NCI-H2171 treated with DMSO at 0.1 percent for 48 hours (cell line): ENCODE measurements at regions not wholly inside any gene's neighbourhood (a gene's known extent, or its start where the extent isn't known, plus 50 kb on each side); places are given as distances from the start of the nearest gene placed in this dataset.

Experiments used
- DNase-seq: peaks from one replicate; lab custom pipeline; 2025; lab: John Stamatoyannopoulos, UW

DNA sequence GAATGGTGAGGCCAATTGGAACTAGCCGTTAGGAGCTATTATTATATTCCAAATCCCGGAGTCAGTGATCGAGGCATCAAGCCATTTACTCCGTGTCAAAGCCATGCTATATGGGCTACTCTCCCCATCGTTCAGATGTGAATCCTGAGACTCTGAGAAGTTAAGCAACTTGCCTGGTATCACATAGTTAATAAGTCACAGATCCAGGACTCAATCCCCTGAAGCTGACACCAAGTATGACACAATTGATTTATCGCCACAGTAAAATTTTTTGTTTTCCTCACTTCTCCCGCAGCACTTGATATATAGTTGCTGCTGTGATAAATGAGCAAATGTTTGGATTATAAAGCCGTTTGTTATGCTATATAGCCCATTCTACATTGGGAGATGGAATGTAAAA is 50.8 kb upstream of the TSHZ2 start:
- no peak for DNase-seq

DNA sequence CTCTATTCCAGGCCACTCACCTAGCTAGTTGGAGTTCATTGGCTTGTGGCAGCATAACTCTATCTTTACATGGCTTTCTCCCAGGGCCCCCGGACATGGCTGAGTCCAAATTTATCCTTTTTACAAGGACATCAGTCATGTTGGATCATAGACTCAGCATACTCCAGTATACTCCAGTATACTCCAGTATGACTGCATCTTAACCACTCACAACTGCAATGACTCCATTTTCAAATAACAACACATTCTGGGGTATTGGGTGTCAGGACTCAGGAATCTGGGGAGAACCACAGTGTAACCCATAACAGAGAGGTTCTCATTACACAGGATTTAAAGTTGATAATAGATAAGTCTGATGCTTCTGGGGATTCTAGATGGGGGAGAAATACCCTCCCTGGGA is 53.8 kb upstream of the TSHZ2 start:
- DNase-seq, result no peak

DNA sequence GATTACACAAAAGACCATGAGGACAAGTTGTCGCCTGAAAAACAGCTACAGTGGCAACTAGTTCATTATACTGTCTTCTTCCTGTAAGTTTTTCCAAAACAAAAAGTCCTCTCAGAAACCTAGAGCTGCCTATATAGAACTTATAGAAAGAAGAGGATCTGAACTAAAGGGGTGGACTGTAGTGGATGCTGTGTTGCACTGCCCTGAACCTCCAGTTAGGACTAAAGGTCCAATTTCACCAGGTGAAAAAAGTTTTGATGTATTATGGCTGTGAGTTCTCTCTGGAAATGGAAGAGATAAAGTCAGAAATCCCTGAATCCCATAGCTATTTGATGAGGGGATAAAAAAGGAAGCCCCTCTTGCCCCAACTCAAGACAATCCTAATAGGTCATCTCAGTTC is 56.6 kb upstream of the TSHZ2 start:
- no peak for DNase-seq

DNA sequence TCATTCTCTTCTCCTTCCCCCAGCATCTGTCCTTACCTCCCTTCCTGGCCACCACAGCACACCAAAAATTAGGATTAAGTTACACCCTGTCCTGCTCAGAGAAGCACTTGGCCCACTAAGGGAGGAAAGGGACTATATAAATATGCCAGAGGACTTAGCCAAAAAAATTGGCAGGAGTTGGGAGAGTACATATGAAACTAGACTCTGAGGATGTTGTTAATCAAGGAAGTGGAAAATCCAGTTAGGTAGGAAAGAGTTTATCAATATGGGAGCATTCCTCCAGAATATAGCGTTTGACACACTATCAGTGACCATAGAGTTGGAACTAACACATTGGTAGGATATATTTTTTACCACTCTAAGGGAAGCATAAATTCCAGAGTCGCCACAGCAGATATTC is 57.3 kb upstream of the TSHZ2 start:
- no peak for DNase-seq

DNA sequence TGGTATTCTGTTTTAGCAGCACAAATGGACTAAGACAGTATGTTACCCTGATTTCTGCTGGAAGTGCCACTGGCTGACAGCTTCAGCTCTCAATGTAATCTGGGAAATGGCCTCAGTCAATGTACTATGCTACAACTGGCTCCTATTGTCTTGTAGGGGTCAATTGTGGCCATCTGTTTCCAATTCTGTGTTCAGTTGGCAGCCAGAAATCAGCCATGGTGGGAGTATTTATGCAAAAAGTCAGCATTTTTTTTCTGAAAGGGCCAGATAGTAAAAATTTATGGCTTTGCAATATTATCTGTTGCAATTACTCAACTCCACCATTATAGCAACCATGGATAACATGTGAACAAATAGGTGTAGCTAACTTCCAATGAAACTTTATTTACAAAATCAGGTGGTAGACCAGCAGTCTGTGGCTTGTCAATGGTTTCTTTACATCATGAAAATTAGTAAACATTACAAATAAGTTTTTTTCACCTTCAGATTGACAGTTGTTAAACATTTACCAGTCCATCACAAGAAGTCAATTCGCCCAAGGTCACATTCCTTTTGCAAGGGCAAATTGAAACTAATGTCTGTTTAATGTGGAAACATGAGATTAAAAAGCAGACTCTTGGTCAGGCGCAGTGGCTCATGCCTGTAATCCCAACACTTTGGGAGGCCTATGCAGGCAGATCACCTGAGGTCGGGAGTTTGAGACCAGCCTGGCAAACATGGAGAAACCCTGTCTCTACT is 58.3 kb upstream of the TSHZ2 start:
- DNase-seq, result no peak

DNA sequence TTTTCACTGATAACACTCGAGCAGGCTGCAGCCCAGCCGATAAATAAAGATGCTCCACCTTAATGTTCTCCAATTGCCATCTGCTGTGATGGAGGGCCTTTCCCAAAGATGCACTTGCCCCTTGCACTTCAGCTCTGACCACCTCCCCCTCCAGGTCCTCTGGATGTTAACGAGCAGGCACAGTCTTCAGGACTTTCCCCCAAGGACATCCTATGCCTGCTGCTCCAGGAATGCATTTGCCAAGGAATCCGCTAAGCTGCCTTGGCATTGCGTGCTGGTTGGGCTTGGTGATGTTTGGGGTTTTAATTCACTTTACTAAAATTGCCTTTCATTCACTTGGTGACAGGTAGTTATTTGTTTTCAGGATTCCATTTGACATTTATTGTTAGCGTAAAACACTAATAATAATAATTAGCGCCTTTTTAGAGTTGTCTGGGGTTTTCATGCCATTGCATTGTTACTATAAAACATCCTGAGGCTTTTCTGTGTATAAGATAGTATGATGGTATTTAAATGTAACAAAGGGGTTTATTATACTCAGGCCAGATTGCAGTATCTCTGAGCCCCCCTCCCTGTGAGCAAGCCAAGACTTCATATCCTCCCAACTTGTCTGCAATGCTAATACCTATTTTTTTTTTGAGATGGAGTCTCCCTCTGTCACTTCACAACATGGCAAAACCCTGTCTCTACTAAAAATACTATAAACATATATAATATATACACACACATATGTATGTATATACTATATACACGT is 66.7 kb upstream of the TSHZ2 start:
- DNase-seq, result no peak

DNA sequence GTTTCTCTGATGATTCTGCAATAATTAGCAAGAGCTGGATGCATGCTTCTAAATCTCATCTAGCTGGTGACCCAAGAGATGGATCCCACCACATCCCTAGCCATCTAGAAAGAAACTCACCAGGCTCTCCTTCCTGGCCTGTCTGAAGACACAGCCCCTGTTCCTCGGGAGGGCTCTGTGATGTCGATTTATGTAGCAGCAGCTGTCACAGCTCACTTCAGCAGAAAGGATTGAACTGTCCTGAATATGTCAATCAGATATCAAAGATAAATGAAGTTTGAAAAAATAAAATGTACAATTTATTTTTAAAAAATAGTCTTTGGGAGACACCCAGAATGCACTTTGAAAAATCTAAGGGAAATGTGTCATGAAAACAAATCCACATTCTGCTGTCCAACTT is 67.3 kb upstream of the TSHZ2 start:
- DNase-seq, result no peak

DNA sequence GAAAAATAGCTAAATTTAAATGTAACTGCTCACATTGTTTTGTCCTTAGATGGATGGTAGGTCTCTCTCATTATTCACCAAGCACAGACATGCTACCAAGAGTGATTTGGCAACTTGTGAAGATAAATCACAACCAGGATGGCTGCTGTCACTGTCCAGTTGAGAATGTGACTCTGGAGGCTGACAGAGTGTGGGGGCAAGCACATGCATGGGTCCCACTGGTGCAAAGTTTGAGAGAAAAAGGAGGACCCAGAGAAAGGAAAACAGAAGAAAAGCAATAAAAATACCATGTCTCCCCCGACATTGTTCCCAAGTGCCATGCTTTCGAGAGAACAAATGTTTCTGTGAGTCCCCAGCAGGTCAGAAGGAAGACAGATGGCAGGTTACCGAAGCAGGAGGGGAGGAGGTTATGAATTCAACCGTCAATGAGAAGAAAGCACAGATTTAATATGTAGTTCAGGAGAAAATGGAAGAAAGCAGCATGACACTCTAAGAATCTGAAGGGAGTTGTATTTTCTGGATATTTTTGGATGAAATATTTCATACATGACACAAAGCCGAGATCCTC is 73.0 kb upstream of the TSHZ2 start:
- no peak for DNase-seq

DNA sequence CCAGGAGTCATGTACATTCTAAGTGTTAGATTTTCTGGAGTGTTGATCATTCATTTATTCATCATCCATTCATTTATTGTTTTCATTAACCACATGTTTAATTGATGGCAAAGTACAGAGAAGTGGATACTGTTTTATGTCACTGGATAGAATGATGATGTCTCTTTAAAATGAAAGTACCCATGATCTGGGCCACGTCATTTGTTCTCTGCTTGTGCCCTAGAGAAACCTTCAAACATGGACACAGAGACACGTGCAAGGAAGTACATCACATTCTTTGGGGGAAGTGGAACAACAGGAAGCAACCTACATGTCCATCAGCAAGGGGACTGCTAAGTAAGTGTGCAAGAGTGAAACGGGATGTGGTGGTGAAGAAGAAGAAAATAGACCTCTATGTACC is 75.8 kb upstream of the TSHZ2 start:
- DNase-seq, result no peak

DNA sequence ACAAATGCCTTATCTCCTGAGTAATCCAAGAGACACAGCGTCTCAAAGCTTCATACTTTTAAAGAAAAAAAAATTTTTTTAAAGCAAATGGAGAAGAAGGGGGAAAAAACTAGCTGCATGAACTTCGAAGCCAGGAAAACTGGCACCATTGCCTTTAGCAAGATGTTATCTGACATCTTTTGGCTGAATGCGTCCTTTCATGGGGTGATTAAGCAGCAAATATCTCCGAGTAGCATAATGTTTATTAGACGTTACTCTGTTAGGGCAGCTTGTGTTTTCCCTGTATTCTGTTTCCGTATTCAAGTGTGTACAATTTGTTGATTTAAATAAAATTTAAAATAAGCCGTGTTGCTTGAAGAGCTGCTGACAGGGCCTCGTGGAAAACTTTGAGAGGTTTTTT is 76.5 kb upstream of the TSHZ2 start:
- DNase-seq, result no peak

DNA sequence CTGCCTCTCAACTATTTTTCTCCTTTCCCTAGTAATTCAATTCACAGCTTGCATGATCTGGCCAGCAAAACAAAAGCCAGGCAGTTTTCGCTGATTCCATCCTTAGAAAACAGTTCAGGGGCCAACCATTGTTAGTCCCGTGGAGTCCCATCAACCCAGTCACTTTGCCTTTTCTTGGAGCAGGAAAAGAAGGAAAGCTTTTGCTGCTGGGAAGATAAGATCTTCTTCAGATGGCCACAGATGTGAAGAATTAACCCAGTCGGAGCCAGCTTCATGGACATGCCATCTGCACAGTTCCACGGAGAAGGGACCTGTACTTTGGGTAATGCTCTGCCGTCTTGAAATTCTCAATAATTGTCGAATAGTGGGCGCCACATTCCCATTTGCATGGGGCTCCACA is 76.9 kb upstream of the TSHZ2 start:
- no peak for DNase-seq

DNA sequence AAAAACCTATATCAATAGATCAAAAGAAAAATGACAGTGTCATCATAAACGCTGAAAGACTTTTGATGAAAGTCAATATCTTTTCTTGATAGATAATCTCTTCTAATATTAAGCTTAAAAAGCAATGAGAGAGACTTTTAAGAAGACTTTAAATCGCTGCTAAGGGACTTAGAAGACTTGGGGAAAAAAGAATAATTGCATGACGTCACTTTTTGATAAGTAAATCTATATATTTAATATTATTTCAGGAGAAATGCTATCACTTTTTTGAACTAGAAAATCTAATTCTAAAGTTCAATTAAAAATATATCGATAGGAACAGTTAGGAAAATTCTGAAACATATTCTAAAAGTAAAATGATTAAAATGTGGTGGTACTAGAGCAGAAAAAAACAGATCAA is 78.7 kb upstream of the TSHZ2 start:
- no peak for DNase-seq

DNA sequence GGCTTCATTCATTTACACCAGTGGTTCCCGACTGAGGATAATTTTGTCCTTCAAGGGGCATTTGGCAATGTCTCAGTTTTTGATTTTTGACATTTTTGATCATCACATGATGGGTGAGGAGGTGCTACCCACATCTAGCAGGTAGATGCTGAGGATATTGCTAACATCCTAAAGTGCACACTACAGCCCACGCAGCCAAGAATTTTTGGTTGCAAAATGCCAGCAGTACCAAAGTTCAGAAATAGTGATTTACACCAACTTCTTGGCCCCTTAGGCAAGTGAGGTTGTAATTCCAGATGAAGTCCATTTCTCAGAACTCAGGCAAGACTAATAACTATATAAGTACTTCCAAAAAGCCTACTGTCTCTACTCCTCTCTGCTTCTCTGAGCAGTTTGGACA is 80.1 kb upstream of the TSHZ2 start:
- DNase-seq, result no peak

DNA sequence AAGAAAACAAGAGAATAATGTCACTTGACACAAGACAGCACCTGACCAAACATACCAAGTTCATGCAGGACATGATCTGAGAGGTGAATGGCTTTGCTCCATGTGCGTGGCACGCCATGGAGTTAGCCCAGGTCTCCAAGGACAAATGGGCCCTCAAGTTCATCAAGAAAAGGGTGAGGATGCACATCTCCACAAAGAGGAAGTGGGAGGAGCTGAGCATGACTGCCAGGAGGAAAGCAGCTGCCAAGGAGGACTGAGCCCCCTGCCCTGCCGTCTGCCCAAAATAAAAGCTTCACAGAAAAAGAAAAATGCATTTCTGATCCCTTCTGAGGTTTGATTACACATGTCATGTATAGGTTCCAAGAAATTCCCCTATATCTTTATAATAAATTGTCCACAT is 82.0 kb upstream of the TSHZ2 start:
- DNase-seq, result no peak

DNA sequence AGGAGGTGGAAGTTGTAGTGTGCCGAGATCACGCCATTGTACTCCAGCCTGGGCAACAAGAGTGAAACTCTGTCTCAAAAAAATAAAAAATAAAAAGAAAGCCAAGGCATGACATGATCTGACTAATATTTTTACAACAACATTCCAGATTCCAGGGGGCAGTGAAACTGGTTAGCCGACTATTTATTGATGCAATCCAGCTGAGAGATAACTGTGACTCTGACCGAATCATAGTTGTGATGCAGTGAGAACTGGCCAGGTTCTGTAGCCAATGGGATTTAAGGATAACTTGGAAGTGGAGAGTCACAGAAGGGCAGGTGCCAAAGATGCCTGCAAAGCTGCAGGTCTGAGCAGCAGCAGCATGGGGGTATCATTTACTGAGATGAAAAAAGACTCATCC is 82.9 kb upstream of the TSHZ2 start:
- no peak for DNase-seq

DNA sequence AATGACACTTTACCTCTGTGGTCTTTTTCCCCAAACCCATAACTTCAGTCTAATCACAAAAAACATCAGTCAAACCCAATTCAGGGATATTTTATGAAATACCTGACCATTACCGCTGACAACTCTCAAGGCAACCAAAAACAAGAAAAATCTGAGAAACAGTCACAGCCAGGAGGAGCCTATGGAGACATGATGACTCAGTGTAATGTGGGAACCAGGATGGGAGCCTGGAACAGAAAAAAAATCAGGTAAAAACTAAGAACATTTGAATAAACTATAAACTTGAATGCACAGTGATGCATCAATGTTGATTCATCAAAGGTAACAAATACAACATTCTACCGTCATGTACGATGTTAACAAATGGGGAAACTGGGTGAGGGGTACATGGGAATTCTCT is 84.1 kb upstream of the TSHZ2 start:
- no peak for DNase-seq

DNA sequence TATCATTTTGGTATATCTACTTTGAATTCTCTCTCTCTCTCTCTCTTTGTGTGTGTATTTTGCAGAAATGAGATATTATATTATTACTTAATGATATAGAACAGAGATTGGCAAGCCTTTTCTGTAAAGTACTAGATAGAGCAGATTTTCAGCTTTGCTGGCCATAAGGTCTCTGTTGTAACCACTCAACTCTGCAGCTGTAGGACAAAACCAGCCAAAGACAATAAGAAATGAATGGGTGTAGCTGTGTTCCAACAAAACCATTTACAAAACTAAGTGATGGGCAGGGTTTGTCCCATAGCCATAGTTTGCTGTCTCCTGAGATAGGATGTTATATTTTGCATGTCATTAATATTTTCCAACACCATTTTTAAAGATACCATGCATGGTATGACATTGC is 91.2 kb upstream of the TSHZ2 start:
- no peak for DNase-seq

DNA sequence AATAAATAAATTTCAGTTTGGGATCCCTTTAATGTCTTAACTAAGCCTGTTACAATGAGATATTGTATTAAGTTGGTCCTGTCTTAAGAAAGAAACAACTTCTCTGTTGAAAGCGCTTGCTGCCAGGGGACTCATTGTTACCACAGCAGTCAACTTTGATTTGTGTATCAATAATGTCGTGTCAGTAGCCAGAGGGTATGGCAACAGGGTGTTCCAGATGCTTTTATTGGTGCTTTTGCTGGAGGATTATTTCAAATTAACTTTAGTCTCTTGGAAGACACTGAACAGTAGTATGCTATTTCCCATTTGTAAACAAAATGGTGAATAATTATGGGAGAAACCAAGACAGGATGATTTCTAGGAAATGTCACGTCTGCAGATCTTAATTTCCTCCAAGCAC is 91.9 kb upstream of the TSHZ2 start:
- DNase-seq, result no peak

DNA sequence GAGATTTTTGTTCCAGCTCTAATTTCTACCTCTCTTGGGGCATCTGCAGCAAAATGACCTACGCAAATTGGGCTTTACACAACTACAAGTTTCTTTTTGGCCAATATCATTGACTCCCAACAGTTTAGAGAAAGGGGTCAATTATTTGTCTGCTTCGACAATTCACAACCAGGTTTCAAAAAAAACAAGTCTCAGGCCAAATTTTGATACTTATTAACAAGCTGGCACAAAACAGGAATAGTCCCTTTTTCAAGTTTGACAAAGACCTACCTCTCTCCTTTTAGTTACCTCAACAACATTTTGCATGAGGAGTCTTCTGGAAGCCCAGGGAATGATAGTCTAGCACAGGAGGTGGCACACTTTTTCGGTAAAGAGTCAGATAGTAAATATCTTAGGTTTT is 97.9 kb upstream of the TSHZ2 start:
- DNase-seq, result no peak

DNA sequence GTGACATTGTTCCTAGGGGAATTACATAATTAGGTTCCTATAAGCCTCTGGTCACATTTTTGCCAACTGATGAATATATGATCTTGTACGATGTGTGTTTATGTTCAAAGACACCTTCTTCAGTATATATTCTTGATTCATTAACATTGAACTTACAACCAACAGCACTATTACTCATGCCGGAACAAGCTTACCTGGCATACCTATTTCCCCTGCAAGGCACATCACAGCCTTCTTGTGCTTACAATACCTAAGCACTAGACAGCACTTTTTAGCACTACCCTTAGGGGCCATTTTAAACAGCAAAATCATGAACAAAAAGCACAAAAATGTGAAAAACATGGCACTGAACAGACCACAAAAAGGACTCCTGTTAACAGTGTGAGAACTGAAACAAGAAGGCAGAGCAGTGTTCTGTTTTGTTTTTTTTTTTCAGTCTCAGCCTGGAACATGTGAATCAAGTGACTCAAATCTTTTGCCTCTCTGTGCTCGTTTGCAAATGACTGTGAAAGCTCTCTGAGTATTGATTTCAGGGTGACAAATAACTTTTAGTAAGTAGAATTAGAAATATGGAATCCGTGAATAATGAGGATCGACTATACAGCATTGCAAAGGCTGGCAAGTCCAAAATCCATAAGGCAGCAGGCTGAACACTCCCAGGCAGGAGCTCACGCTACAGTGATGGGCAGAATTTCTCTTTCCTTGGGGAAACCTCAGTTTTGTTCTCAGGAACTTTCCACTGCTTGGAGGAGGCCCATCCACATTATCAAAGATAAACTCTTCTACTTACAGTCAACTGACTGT is 102.3 kb upstream of the TSHZ2 start:
- no peak for DNase-seq

DNA sequence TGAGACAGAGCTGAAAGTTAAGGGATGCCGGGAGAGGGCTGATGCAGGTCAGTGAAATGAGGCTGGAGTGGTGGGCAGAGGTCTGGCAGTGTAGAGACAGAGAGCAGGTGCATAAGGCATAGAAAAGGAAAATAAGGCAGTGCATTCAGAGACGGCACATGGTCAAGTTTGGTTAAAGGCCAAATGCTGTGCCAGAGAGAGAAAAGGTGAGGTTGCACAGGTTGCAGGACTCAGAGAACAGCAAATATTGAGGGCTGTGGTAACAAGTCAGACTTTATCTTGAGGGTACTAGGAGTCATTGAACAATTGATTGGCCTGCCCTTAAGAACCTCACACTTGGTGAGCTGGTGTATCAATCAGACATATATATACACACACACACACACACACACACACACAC is 102.9 kb upstream of the TSHZ2 start:
- DNase-seq, result no peak

DNA sequence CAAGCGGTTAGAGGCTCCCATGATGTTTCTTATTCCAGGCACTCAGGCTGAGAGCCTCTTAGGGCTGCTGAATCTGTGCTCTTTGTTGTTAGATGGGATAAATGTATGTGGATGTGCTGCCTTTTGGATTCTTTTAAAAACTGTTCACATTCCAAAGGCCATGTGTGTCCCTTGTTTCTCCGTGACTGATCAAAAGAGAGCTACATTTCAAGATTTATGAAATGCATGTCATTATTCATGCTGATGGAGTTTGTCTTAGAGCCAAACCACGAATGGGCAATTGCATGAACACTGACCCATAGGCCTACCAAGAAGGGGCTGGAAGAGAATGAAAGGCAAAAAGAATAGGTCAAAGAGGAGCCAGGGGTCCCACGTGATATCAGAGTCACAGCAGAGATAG is 104.9 kb upstream of the TSHZ2 start:
- DNase-seq, result no peak
